Smooth muscle cell (in vitro differentiated cells): ENCODE measurements at regions not wholly inside any gene's neighbourhood (a gene's known extent, or its start where the extent isn't known, plus 50 kb on each side); places are given as distances from the start of the nearest gene placed in this dataset. TPM values are rescaled to one million over a fixed set of nuclear protein-coding genes. Genes with fewer than 3 reads are reported as not detected.

Experiments used
- DNase-seq: peaks from one replicate; lab custom pipeline; 2025; ENCODE audit not compliant: unreplicated experiment; lab: John Stamatoyannopoulos, UW
- H2AFZ ChIP-seq: fragments of 200-600 bp; sonication (generic); 2 replicates; pipeline ENCODE4 v1.6.0; 2016; ENCODE audit warnings: antibody characterized with exemption, low read depth, mild to moderate bottlenecking
- H3F3A ChIP-seq: fragments of 200-600 bp; sonication (generic); 2 replicates; pipeline ENCODE4 v1.6.0; 2017; ENCODE audit warnings: antibody characterized with exemption, low read depth
- H3K27ac ChIP-seq: fragments of 200-600 bp; sonication (generic); 2 replicates; pipeline ENCODE4 v1.5.1; 2016; ENCODE audit warnings: low read depth, mild to moderate bottlenecking
- H3K27me3 ChIP-seq: fragments of 200-600 bp; sonication (generic); 2 replicates; pipeline ENCODE4 v1.6.1; 2016; ENCODE audit warnings: low read depth, mild to moderate bottlenecking
- H3K36me3 ChIP-seq: fragments of 200-600 bp; sonication (generic); 2 replicates; pipeline ENCODE4 v1.5.1; 2016; ENCODE audit warnings: low read depth
- H3K4me1 ChIP-seq: fragments of 200-600 bp; sonication (generic); 2 replicates; pipeline ENCODE4 v1.5.1; 2016; ENCODE audit warnings: low read depth
- H3K4me2 ChIP-seq: fragments of 200-600 bp; sonication (generic); 2 replicates; pipeline ENCODE4 v1.6.0; 2016; ENCODE audit warnings: mild to moderate bottlenecking
- H3K4me3 ChIP-seq: fragments of 200-600 bp; sonication (generic); 2 replicates; pipeline ENCODE4 v1.5.1; 2016; ENCODE audit warnings: mild to moderate bottlenecking
- H3K79me2 ChIP-seq: fragments of 200-600 bp; sonication (generic); 2 replicates; pipeline ENCODE4 v1.6.0; 2016; ENCODE audit warnings: low read depth, mild to moderate bottlenecking
- H3K9ac ChIP-seq: fragments of 200-600 bp; sonication (generic); 2 replicates; pipeline ENCODE4 v1.6.0; 2016; ENCODE audit warnings: low read depth
- H3K9me3 ChIP-seq: fragments of 200-600 bp; sonication (generic); replicated peaks from 2 replicates; pipeline ENCODE4 v1.5.1; 2016; ENCODE audit warnings: low read depth
- H4K20me1 ChIP-seq: fragments of 200-600 bp; sonication (generic); 2 replicates; pipeline ENCODE4 v1.6.0; 2016; ENCODE audit warnings: low read depth
- WGBS: methylation state at CpG from one replicate; pipeline ENCODE4 v1.1.7; 2016; ENCODE audit warnings: low lambda C conversion rate; 5-methylcytosine and 5-hydroxymethylcytosine counted together
- small RNA-seq: library from RNA; depleted of rRNA; stranded (forward); fragments of <200 nt; gene quantifications from one replicate; pipeline ENCODE3, GENCODE V24; 2014
- TF ChIP-seq, protein P1 (sequence below): fragments of 200-600 bp; sonication (generic); IDR thresholded peaks from 2 replicates; pipeline ENCODE4 v1.5.1; 2017; ENCODE audit warnings: borderline replicate concordance, mild to moderate bottlenecking, antibody characterized with exemption; ENCODE audit not compliant: insufficient read depth, poor library complexity, severe bottlenecking

DNA sequence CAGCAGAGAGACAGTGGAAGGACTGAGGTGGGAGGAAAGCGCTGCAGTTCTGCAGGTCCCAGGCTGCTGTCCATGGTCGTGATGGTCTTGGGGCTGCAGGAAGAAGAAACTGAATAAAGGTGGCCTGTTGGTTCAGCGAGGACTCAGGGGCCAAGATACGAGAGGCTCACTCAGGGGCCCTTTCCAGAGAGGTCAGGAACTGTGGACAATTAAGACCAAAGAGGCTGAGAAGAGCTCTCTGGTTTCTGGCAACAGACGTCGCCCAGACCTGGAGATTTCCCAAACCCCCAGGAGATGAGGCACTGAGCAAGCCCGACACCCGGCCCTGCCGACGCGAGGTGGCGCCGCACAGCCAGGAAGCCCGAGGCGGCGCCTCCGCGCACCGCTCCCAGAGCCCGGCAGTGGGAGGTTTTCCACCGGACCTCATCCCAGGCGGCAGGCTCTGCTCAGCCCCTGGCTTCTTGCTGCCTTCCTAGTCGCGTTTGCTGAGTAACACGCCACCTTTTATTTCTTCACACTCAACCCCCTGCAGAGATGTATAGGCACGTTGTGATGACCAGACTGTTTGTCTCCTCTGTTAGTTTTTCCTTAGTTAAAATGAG is 56.4 kb upstream of the ARRDC4 start:
- Histone ChIP-seq H3K4me3 (no peak overlapping the region), H3K9ac (no peak overlapping the region), H3F3A (no peaks in the 10 kb centered on the region), H3K4me2 (peak overlapping the region; percentile 70), H3K36me3 (no peaks in the 10 kb centered on the region), H3K27me3 (peaks cover 65% of the 10 kb centered on the region), H3K27ac (no peak overlapping the region), H3K4me1 (no peaks in the 10 kb centered on the region), H3K9me3 (no peaks in the 10 kb centered on the region), H4K20me1 (no peaks in the 10 kb centered on the region), H2AFZ (no peak overlapping the region), H3K79me2 (no peaks in the 10 kb centered on the region)
- TF ChIP-seq, protein P1, sequence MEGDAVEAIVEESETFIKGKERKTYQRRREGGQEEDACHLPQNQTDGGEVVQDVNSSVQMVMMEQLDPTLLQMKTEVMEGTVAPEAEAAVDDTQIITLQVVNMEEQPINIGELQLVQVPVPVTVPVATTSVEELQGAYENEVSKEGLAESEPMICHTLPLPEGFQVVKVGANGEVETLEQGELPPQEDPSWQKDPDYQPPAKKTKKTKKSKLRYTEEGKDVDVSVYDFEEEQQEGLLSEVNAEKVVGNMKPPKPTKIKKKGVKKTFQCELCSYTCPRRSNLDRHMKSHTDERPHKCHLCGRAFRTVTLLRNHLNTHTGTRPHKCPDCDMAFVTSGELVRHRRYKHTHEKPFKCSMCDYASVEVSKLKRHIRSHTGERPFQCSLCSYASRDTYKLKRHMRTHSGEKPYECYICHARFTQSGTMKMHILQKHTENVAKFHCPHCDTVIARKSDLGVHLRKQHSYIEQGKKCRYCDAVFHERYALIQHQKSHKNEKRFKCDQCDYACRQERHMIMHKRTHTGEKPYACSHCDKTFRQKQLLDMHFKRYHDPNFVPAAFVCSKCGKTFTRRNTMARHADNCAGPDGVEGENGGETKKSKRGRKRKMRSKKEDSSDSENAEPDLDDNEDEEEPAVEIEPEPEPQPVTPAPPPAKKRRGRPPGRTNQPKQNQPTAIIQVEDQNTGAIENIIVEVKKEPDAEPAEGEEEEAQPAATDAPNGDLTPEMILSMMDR: peak; percentile 72
- peak; percentile 25 for DNase-seq
- WGBS: 4% methylated on average over 26 of the region's 26 CpGs

DNA sequence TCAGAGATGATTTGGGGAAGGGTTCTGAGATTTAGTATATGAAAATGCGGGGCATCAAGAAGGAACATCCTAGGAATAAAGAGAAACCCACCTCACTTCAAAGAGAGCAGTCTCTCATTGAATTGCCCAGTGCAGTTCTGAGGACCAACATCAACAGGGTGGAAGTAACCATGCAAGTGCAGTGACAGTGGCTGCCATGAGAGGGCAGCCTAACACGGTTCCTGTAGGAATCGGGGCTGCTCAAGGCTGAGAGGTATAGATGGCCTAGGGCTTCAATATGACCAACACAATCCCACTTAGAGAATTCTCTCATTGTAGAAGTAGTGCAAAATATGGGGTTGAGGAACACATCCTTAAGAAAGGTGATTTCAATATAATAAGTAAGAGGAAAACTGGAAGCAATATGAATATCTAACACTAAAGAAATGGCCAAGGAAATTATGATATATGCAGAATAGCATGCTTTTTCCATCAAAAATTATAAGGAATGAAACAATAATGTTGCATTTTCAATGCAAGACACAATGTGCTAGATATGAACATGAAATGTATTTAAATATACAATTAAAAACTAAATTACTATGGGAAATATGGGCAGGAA is 51.1 kb upstream of the ARRDC4 start:
- no peak overlapping the region for H3K27ac ChIP-seq
- no peaks in the 10 kb centered on the region for H3F3A ChIP-seq
- H3K9ac ChIP-seq: no peak overlapping the region
- H3K9me3 ChIP-seq: no peaks in the 10 kb centered on the region
- no peak overlapping the region for H2AFZ ChIP-seq
- H4K20me1 ChIP-seq: no peaks in the 10 kb centered on the region
- no peak overlapping the region for H3K4me3 ChIP-seq
- WGBS: 5% methylated on average over 3 of the region's 3 CpGs
- peaks cover 56% of the 10 kb centered on the region for H3K27me3 ChIP-seq
- TF ChIP-seq, protein P1: peak; percentile 95
- H3K4me2 ChIP-seq: no peak overlapping the region
- H3K4me1 ChIP-seq: no peaks in the 10 kb centered on the region
- no peaks in the 10 kb centered on the region for H3K79me2 ChIP-seq
- DNase-seq: peak; percentile 5
- no peaks in the 10 kb centered on the region for H3K36me3 ChIP-seq

Small RNA genes in the stretch of these regions (small RNA-seq; reads per million reads assigned to genes)
- gene AC110588.1 (0.39 reads per million, percentile 12 among the genes with 10 or more reads in this experiment), gene RF00017 (not detected), gene RNA5SP401 (not detected)
